Putamen (tissue), 1 donor: ENCODE measurements at regions not wholly inside any gene's neighbourhood (a gene's known extent, or its start where the extent isn't known, plus 50 kb on each side); places are given as distances from the start of the nearest gene placed in this dataset.
"Not testable (repeated sequence)": the region's sequence is repeated elsewhere in the genome, so short reads cannot be mapped to it uniquely, and the experiment has no call there.

ENCODE experiments used
- DNase-seq: peaks from one replicate; pipeline ENCODE4 v3.0.0-alpha.2; 2016; ENCODE audit warnings: low spot score

GRCh38 chr3:35393901-35394799 lies 245.2 kb upstream of the ARPP21 start:
- no peak for DNase-seq

DNA sequence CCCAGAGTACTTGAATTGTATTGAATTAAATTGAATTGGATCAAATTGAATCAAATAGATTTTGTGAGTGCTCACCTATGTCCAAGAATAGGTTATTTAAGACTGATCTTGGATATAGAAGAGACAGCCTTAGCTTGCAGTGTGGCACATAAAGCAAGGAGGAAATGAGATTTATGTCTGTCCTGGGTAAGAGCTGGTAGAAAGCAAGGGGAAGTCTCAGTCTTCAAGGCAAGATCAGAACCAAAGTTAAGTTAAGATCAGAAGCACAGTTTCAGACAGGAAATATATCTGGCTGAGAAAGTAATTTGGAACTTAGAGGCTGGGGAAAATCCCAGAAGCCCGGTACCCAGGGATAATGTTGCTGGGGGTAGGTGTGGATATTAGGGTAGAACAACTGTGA lies 244.4 kb upstream of the ARPP21 start:
- no peak for DNase-seq

- no peak for DNase-seq
Measured at GRCh38 chr3:35401671-35402070, 237.7 kb upstream of the ARPP21 start.

DNA sequence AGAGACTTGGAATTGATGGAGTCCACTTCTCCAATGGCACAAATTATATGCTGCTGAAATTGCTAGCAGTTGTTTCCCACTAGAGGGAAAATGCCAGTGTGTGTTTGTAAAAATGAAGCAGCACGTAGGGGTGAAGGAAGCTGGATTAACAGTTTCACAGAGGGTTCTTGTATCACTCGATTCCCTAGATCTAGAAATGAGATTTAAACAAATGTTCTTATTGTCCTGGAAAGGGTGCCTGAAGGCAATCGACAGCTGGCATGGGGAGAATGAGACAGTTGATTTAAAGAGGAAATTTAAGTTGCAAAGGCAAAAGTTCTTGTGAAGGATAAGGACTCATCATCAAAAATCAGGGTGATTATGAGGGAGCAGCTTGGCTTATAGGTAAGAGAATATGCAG lies 234.8 kb upstream of the ARPP21 start:
- no peak for DNase-seq

DNA sequence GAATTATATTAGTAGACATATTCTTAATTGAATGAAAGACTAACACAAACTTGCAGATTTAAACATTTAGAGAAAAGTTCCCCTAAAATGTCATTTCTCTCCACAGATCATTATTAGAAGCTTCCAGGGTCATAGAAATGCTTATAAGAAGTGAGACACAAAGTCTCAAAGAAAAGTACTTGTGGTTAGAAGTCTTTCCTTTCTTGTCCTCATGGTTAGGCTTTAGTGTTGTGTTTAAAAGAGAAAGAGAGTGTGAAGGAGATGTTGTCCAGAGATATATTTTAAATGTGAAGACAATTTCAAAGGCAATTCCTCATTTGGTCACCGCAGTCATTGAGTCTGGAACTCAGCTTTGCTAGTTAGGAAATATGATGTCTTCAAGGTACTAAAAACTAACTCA lies 230.4 kb upstream of the ARPP21 start:
- no peak for DNase-seq

DNA sequence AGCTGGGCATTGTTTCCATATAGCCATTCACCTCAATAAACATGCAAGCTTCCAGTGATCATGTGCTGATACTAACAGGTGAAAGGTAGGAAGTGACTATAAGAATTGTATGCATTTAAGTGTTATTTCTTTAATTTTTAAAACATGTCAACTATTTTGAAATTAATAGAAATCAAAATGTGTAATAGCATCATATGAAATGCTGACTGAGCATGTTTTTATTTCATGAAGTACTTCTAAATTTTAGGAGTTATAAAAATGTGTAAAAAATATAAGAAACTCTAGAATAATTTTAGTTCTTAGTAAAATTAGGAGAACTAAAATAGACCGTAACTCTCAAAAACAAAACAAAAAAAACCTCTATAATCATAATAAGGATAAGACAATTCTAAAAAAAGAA lies 229.3 kb upstream of the ARPP21 start:
- DNase-seq = no peak

GRCh38 chr3:35413483-35413882 lies 225.8 kb upstream of the ARPP21 start:
- no peak for DNase-seq

- DNase-seq = no peak
Measured at GRCh38 chr3:35417080-35417479, 222.2 kb upstream of the ARPP21 start.

DNA sequence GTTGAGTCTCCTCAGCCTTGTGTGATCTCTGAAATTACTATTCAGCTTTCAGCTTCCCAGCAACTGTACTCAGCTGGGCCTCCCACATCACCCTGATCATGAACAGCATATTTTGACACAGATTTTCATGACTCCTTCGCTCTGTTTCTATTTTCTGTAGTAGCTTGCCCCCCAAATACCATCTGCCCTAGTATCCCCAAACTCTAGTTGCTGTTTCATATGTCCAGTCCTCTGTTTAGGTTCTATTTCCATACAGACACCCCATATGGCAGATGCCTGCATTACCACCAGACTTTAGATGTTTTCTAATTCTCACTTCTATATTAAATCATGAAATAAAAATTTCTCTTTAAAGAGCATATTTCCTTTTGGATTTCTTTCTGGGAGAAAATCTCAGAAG lies 217.2 kb upstream of the ARPP21 start:
- no peak for DNase-seq

DNA sequence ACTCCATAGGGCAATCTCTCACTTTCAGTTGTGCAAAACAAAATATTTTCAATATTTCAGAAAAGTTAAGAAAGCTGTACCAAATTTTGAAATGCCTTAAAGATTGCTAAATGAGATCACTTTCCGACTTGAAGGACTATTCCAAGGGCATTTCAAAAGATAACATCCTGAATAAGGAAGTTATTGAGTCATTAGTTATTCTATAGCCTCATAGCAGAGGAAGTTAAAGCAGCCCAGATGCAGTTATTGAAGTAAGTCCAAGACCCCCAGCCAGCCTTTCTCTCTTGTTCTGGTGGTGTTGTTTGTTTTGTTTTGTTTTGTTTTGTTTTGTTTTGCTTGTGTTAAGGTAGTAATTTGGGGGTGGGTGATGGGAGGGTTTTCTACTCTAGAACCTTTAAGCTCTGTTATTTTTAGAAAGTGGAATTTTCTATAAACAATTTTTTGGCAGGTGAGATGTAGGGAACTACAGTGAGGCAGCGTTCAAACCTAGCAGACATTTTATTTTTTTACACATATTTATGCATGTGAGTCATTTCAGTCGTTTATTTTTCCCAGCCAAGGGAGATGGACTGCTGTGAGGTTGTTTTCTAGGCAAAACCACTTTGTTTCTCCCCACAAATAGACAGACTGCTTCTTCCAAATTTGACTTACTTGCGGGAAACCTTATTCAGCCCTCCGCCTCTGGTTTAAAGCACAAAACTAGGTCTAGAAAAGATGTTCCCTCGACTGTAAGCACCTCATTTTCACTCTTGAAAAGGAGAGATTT lies 216.3 kb upstream of the ARPP21 start:
- DNase-seq = no peak

GRCh38 chr3:35426366-35426958 lies 212.9 kb upstream of the ARPP21 start:
- no peak for DNase-seq

DNA sequence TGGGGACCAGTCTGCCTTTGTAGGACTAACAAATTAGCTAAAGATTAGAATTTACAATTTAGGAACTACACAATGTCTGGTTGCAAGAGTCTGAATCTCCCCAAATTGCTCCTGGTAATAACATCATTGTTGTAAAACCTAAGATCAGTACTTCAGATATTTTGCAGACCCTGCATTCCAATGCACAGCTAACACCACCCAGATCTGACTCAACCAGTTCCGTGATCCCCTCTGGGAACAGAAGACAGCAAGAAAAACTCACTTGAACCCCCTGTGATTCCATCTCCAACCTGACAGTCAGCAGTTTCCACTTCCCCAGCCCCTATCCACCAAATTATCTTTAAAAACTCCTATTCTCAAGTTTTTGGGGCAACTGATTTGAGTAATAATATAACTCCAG lies 201.9 kb upstream of the ARPP21 start:
- no peak for DNase-seq

GRCh38 chr3:35438101-35438500 lies 201.2 kb upstream of the ARPP21 start:
- no peak for DNase-seq

GRCh38 chr3:35439663-35440062 lies 199.7 kb upstream of the ARPP21 start:
- DNase-seq = no peak

- no peak for DNase-seq
Measured at GRCh38 chr3:35440826-35441225, 198.5 kb upstream of the ARPP21 start.

GRCh38 chr3:35446896-35447295 lies 192.4 kb upstream of the ARPP21 start:
- DNase-seq = no peak

- DNase-seq = no peak
Measured at GRCh38 chr3:35448121-35448520, 191.2 kb upstream of the ARPP21 start.

GRCh38 chr3:35448681-35449080 lies 190.6 kb upstream of the ARPP21 start:
- no peak for DNase-seq

- DNase-seq = not testable (repeated sequence)
Measured at GRCh38 chr3:35454819-35455218, 184.5 kb upstream of the ARPP21 start.

GRCh38 chr3:35473956-35474355 lies 165.4 kb upstream of the ARPP21 start:
- no peak for DNase-seq

- DNase-seq = not testable (repeated sequence)
Measured at GRCh38 chr3:35482566-35482965, 156.8 kb upstream of the ARPP21 start.

DNA sequence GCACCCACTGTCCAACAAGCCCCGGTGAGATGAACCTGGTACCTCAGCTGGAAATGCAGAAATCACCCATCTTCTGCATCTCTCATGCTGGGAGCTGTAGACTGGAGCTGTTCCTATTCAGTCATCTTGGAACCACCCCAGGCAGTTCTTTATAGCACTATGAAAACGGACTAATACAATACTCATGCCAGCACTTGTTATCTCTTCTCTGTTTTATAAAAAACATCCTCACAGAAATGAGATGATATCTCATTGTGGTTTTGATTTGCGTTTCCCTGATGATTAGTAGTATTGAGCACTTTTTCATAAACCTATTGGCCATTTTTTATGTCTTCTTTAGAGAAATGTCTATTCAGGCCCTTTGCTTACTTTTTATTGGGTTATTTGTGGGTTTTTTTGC lies 156.2 kb upstream of the ARPP21 start:
- DNase-seq = no peak
